ENCODE measurements at regions not wholly inside any gene's neighbourhood (a gene's known extent, or its start where the extent isn't known, plus 50 kb on each side); places are given as distances from the start of the nearest gene placed in this dataset.

GRCh38 chr10:55320187-55320700 lies 519.2 kb upstream of the PCDH15 start:
- DNase-seq (ENCODE audit: low read depth in 1 of 2, low spot score in 1 of 2): no peak
- no peak for TF ChIP-seq CTCF (IDR thresholded peaks at IDR 0.05; ENCODE audit: low read depth, low read length)
- Histone ChIP-seq H3K36me3 (no peaks in the 10 kb centered on the region), H3K9me3 (ENCODE audit: low read depth) (no peaks in the 10 kb centered on the region), H3K4me3 (no peak overlapping the region), H3K4me1 (ENCODE audit: low read depth) (no peaks in the 10 kb centered on the region), H3K27ac (no peak overlapping the region), H3K27me3 (no peaks in the 10 kb centered on the region)

- no peaks in the 10 kb centered on the region for H3K9me3 ChIP-seq (ENCODE audit: low read depth)
- DNase-seq (ENCODE audit: low read depth in 1 of 2, low spot score in 1 of 2): no peak
Observed at GRCh38 chr10:55311848-55312635, 511.0 kb upstream of the PCDH15 start.

GRCh38 chr10:55310143-55310542 lies 509.1 kb upstream of the PCDH15 start:
- no peak overlapping the region for H3K27ac ChIP-seq
- no peaks in the 10 kb centered on the region for H3K36me3 ChIP-seq
- no peak for DNase-seq (ENCODE audit: low read depth in 1 of 2, low spot score in 1 of 2)
- no peaks in the 10 kb centered on the region for H3K4me1 ChIP-seq (ENCODE audit: low read depth)
- no peaks in the 10 kb centered on the region for H3K9me3 ChIP-seq (ENCODE audit: low read depth)
- no peak overlapping the region for H3K4me3 ChIP-seq
- no peak for TF ChIP-seq CTCF (IDR thresholded peaks at IDR 0.05; ENCODE audit: low read depth, low read length)
- H3K27me3 ChIP-seq: no peaks in the 10 kb centered on the region

More at GRCh38 chr10:55311848-55312635, 511.0 kb upstream of the PCDH15 start:
- no peak for TF ChIP-seq CTCF (IDR thresholded peaks at IDR 0.05; ENCODE audit: low read depth, low read length)
- no peak overlapping the region for H3K27ac ChIP-seq
- no peaks in the 10 kb centered on the region for H3K4me1 ChIP-seq (ENCODE audit: low read depth)
- no peaks in the 10 kb centered on the region for H3K27me3 ChIP-seq
- H3K4me3 ChIP-seq: no peak overlapping the region
- H3K36me3 ChIP-seq: no peaks in the 10 kb centered on the region

GRCh38 chr10:55305285-55305684 lies 504.3 kb upstream of the PCDH15 start:
- no peak for DNase-seq (ENCODE audit: low read depth in 1 of 2, low spot score in 1 of 2)
- no peaks in the 10 kb centered on the region for H3K9me3 ChIP-seq (ENCODE audit: low read depth)
- H3K27me3 ChIP-seq: no peaks in the 10 kb centered on the region
- H3K4me1 ChIP-seq (ENCODE audit: low read depth): no peaks in the 10 kb centered on the region
- H3K4me3 ChIP-seq: no peak overlapping the region
- no peak overlapping the region for H3K27ac ChIP-seq
- H3K36me3 ChIP-seq: no peaks in the 10 kb centered on the region
- TF ChIP-seq CTCF (IDR thresholded peaks at IDR 0.05; ENCODE audit: low read depth, low read length): no peak

- H3K27me3 ChIP-seq: no peaks in the 10 kb centered on the region
- no peaks in the 10 kb centered on the region for H3K4me1 ChIP-seq (ENCODE audit: low read depth)
- H3K27ac ChIP-seq: no peak overlapping the region
- no peak for TF ChIP-seq CTCF (IDR thresholded peaks at IDR 0.05; ENCODE audit: low read depth, low read length)
- no peak for DNase-seq (ENCODE audit: low read depth in 1 of 2, low spot score in 1 of 2)
- H3K4me3 ChIP-seq: no peak overlapping the region
- H3K36me3 ChIP-seq: no peaks in the 10 kb centered on the region
- H3K9me3 ChIP-seq (ENCODE audit: low read depth): no peaks in the 10 kb centered on the region
Observed at GRCh38 chr10:55287346-55287745, 486.3 kb upstream of the PCDH15 start.
